ENCODE measurements at regions not wholly inside any gene's neighbourhood (a gene's known extent, or its start where the extent isn't known, plus 50 kb on each side); places are given as distances from the start of the nearest gene placed in this dataset.

DNA sequence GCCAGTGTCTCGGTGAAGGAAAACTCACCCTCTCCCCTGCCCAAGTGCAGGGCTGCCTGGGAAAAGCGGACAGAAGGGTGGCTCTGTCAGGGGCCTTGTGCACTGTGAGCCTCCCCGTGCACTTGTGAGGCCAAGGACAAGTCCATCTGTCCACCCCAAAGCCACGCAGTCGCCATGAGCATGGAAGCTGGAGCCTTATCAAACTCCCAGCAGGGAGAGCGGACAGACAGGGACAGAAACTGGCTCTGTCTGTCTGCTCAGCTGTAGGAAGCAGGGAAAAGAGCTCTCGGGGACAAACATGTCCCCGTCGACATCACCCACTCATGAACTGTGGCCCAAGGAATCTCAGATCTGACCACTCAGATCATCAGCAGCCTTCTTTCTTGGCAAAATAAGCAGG is 1385.4 kb downstream of the TBC1D22A start:
- Histone ChIP-seq H3K4ac (ENCODE audit: low read depth, low read length) (no peak overlapping the region), H4K91ac (ENCODE audit: insufficient read depth, low read depth, low read length) (no peak overlapping the region), H3K18ac (ENCODE audit: low read depth, low read length) (no peak overlapping the region), H3K14ac (replicated peaks; ENCODE audit: low read depth, low read length) (no peak overlapping the region), H2BK20ac (ENCODE audit: low read depth, low read length) (no peak overlapping the region), H3K4me1 (ENCODE audit: control insufficient read depth, insufficient read depth, low read length) (no peaks in the 10 kb centered on the region), H3K4me3 (ENCODE audit: insufficient read depth, low read depth, low read length) (no peak overlapping the region), H3K4me2 (ENCODE audit: low read depth, low read length) (no peak overlapping the region), H2AK9ac (replicated peaks; ENCODE audit: low read depth, low read length, poor library complexity) (no peak overlapping the region), H3K56ac (ENCODE audit: extremely low read depth, insufficient read depth, low read length) (no peak overlapping the region), H3K27ac (ENCODE audit: insufficient read depth, low read length) (no peak overlapping the region), H2BK120ac (ENCODE audit: low read depth, low read length) (no peak overlapping the region), H2AK5ac (ENCODE audit: low read depth, low read length) (no peak overlapping the region), H3K9ac (ENCODE audit: low read depth, low read length) (no peak overlapping the region), H3K36me3 (ENCODE audit: control insufficient read depth, insufficient read depth, low read length) (no peaks in the 10 kb centered on the region), H4K20me1 (ENCODE audit: insufficient read depth, low read length) (no peaks in the 10 kb centered on the region), H3K9me1 (ENCODE audit: insufficient read depth, low read length) (no peaks in the 10 kb centered on the region), H2AFZ (replicated peaks; ENCODE audit: low read length, poor library complexity) (no peak overlapping the region), H3K79me1 (ENCODE audit: low read depth in 1 of 2, low read length in 2 of 2) (no peaks in the 10 kb centered on the region), H4K5ac (ENCODE audit: low read depth, low read length) (no peak overlapping the region), H2BK15ac (ENCODE audit: low read depth, low read length) (no peak overlapping the region), H4K8ac (ENCODE audit: low read depth in 2 of 2, low read length in 2 of 2) (no peak overlapping the region), H3K23ac (ENCODE audit: low read depth, low read length) (no peak overlapping the region), H3K9me3 (ENCODE audit: control insufficient read depth, insufficient read depth, low read length) (peaks cover 58% of the 10 kb centered on the region), H3K27me3 (ENCODE audit: control insufficient read depth, insufficient read depth, low read length) (no peaks in the 10 kb centered on the region), H2BK5ac (ENCODE audit: low read depth, low read length, poor library complexity, severe bottlenecking) (no peak overlapping the region)
- no peak for ATAC-seq (ENCODE audit: low read depth)
- in situ Hi-C loops (cut with MboI; ENCODE audit: low sequenced_read_pairs), result no loop called here
- POLR2A ChIA-PET (ENCODE audit: unreplicated experiment), result no interaction called here
- dilution Hi-C loops (cut with HindIII; ENCODE audit: low sequenced_read_pairs, unreplicated experiment), result no loop called here
- BruUV-seq (replicated peaks), result no TSS peak
- WGBS, 2 experiments (ENCODE audit: extremely low coverage in 2 of 2, insufficient read length in 1 of 2), result no CpG with 5 or more reads among the region's 9 CpGs
- TF ChIP-seq, protein P1, sequence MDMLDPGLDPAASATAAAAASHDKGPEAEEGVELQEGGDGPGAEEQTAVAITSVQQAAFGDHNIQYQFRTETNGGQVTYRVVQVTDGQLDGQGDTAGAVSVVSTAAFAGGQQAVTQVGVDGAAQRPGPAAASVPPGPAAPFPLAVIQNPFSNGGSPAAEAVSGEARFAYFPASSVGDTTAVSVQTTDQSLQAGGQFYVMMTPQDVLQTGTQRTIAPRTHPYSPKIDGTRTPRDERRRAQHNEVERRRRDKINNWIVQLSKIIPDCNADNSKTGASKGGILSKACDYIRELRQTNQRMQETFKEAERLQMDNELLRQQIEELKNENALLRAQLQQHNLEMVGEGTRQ (IDR thresholded peaks at IDR 0.05; ENCODE audit: low read depth, low read length), result no peak
- TF ChIP-seq MAFK (IDR thresholded peaks at IDR 0.05; ENCODE audit: low read depth, low read length) (no peak), FOS (IDR thresholded peaks at IDR 0.05; ENCODE audit: low read depth, low read length) (no peak), CEBPB (IDR thresholded peaks at IDR 0.05; ENCODE audit: low read depth, low read length) (no peak), BHLHE40 (IDR thresholded peaks at IDR 0.05; ENCODE audit: low read depth, low read length) (no peak), RAD21 (IDR thresholded peaks at IDR 0.05; ENCODE audit: low read length) (no peak), NFE2L2 (IDR thresholded peaks at IDR 0.05; ENCODE audit: low read depth, low read length) (no peak), CHD1 (IDR thresholded peaks at IDR 0.05; ENCODE audit: low read depth, low read length) (no peak)
- TF ChIP-seq, protein P2, sequence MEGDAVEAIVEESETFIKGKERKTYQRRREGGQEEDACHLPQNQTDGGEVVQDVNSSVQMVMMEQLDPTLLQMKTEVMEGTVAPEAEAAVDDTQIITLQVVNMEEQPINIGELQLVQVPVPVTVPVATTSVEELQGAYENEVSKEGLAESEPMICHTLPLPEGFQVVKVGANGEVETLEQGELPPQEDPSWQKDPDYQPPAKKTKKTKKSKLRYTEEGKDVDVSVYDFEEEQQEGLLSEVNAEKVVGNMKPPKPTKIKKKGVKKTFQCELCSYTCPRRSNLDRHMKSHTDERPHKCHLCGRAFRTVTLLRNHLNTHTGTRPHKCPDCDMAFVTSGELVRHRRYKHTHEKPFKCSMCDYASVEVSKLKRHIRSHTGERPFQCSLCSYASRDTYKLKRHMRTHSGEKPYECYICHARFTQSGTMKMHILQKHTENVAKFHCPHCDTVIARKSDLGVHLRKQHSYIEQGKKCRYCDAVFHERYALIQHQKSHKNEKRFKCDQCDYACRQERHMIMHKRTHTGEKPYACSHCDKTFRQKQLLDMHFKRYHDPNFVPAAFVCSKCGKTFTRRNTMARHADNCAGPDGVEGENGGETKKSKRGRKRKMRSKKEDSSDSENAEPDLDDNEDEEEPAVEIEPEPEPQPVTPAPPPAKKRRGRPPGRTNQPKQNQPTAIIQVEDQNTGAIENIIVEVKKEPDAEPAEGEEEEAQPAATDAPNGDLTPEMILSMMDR (conservative IDR thresholded peaks at IDR 0.05; ENCODE audit: low read depth, low read length), result no peak
- intact Hi-C loops (cut with micrococcal nuclease), result no loop called here
- CTCF ChIA-PET, result no interaction called here
- DNase-seq, result no peak

All from IMR-90 (cell line).